DOHH2 (cell line): ENCODE measurements at regions not wholly inside any gene's neighbourhood (a gene's known extent, or its start where the extent isn't known, plus 50 kb on each side); places are given as distances from the start of the nearest gene placed in this dataset.

Source experiments
- CTCF ChIP-seq: fragments of 200-600 bp; sonication (generic); IDR thresholded peaks from one replicate; pipeline ENCODE4 v1.5.1; 2014; ENCODE audit warnings: antibody characterized with exemption, mild to moderate bottlenecking, low read depth, low read length; ENCODE audit not compliant: poor library complexity, severe bottlenecking
- EZH2phosphoT487 ChIP-seq: fragments of 200-600 bp; sonication (generic); IDR thresholded peaks from 2 replicates; pipeline ENCODE4 v1.6.1; 2017; ENCODE audit warnings: borderline replicate concordance, mild to moderate bottlenecking, antibody characterized with exemption, low read length, moderate library complexity, mixed read lengths

GRCh38 chr18:55097456-55098170 is 138.4 kb upstream of the CCDC68 start:
- TF ChIP-seq CTCF (no peak), EZH2phosphoT487 (no peak)
